IPS DF 6.9 (cell line): ENCODE measurements at regions not wholly inside any gene's neighbourhood (a gene's known extent, or its start where the extent isn't known, plus 50 kb on each side); places are given as distances from the start of the nearest gene placed in this dataset.

Source experiments
- DNase-seq: peaks from one replicate; pipeline ENCODE4 v3.0.0-alpha.2; 2013; ENCODE audit warnings: low read depth, low spot score
- H3K27ac ChIP-seq: one replicate; pipeline ENCODE4 v1.5.1; 2013; ENCODE audit warnings: low read length, control low read depth
- H3K27me3 ChIP-seq: 2 replicates; pipeline ENCODE4 v1.6.1; 2013; ENCODE audit warnings: mild to moderate bottlenecking, low read length; ENCODE audit not compliant: control insufficient read depth, insufficient read depth
- H3K36me3 ChIP-seq: 2 replicates; pipeline ENCODE4 v1.6.1; 2013; ENCODE audit warnings: low read length; ENCODE audit not compliant: control insufficient read depth, insufficient read depth
- H3K4me1 ChIP-seq: 2 replicates; pipeline ENCODE4 v1.6.1; 2013; ENCODE audit warnings: low read length; ENCODE audit not compliant: control insufficient read depth, insufficient read depth
- H3K4me3 ChIP-seq: 2 replicates; pipeline ENCODE4 v1.5.1; 2013; ENCODE audit warnings: mild to moderate bottlenecking, low read length
- H3K9me3 ChIP-seq: 2 replicates; pipeline ENCODE4 v1.6.1; 2013; ENCODE audit warnings: low read length, inconsistent platforms; ENCODE audit not compliant: control insufficient read depth, insufficient read depth
- WGBS: extraction: QIAGEN DNeasy Blood & Tissue Kit; methylation state at CpG from one replicate; pipeline ENCODE4 v1.1.7; 2013; ENCODE audit warnings: mixed read lengths, missing lambda C conversion rate; ENCODE audit not compliant: insufficient read length, insufficient coverage; 5-methylcytosine and 5-hydroxymethylcytosine counted together

GRCh38 chr4:19803406-19803805 is 448.3 kb upstream of the SLIT2 start:
- Histone ChIP-seq H3K36me3 (no peaks in the 10 kb centered on the region), H3K9me3 (no peaks in the 10 kb centered on the region), H3K27me3 (no peaks in the 10 kb centered on the region), H3K27ac (no peak overlapping the region), H3K4me3 (no peak overlapping the region), H3K4me1 (no peaks in the 10 kb centered on the region)
- WGBS: no CpG with 5 or more reads among the region's 2 CpGs
- no peak for DNase-seq

- Histone ChIP-seq H3K4me1 (no peaks in the 10 kb centered on the region), H3K9me3 (no peaks in the 10 kb centered on the region), H3K27ac (no peak overlapping the region), H3K27me3 (no peaks in the 10 kb centered on the region), H3K4me3 (no peak overlapping the region), H3K36me3 (no peaks in the 10 kb centered on the region)
- no peak for DNase-seq
Measured at GRCh38 chr4:19793831-19794230, 457.9 kb upstream of the SLIT2 start.

GRCh38 chr4:19791422-19792123 is 460.1 kb upstream of the SLIT2 start:
- DNase-seq: no peak
- Histone ChIP-seq H3K27ac (no peak overlapping the region), H3K4me1 (no peaks in the 10 kb centered on the region), H3K4me3 (no peak overlapping the region), H3K9me3 (no peaks in the 10 kb centered on the region), H3K36me3 (no peaks in the 10 kb centered on the region), H3K27me3 (no peaks in the 10 kb centered on the region)
- WGBS: no CpG with 5 or more reads among the region's 5 CpGs

- H3K27ac ChIP-seq: no peak overlapping the region
- H3K4me1 ChIP-seq: no peaks in the 10 kb centered on the region
- DNase-seq: no peak
- no peaks in the 10 kb centered on the region for H3K27me3 ChIP-seq
- peaks cover 5% of the 10 kb centered on the region for H3K9me3 ChIP-seq
- H3K36me3 ChIP-seq: no peaks in the 10 kb centered on the region
- no peak overlapping the region for H3K4me3 ChIP-seq
- WGBS: no CpG with 5 or more reads among the region's 1 CpG
Measured at GRCh38 chr4:19786616-19787015, 465.1 kb upstream of the SLIT2 start.

GRCh38 chr4:19783667-19784223 is 468.0 kb upstream of the SLIT2 start:
- Histone ChIP-seq H3K27ac (no peak overlapping the region), H3K4me3 (no peak overlapping the region), H3K36me3 (no peaks in the 10 kb centered on the region), H3K27me3 (no peaks in the 10 kb centered on the region), H3K9me3 (peaks cover 5% of the 10 kb centered on the region), H3K4me1 (no peaks in the 10 kb centered on the region)
- DNase-seq: no peak
- no CpG with 5 or more reads among the region's 4 CpGs for WGBS

DNA sequence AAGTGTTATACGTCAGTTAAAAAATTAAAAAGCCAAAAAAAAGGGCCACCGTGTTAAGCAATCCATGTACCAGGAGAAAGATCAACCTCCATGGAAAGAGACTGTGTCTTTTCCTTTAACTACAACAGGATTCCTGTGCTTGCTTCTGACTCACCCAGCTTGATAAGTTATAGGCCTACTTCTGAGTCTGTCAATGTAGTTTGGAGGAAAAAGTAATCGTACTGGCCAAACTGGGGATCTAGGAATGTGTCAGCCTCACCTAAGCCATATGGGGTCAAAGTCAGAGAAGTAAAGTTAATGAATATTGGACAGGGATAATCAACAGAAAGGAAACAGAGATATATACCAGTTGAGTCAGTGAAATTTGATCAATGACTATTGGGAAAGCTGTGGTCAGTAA is 470.8 kb upstream of the SLIT2 start:
- DNase-seq: no peak
- H3K4me1 ChIP-seq: no peaks in the 10 kb centered on the region
- peaks cover 5% of the 10 kb centered on the region for H3K9me3 ChIP-seq
- no CpG with 5 or more reads among the region's 3 CpGs for WGBS
- no peaks in the 10 kb centered on the region for H3K36me3 ChIP-seq
- H3K27ac ChIP-seq: no peak overlapping the region
- H3K27me3 ChIP-seq: no peaks in the 10 kb centered on the region
- no peak overlapping the region for H3K4me3 ChIP-seq

DNA sequence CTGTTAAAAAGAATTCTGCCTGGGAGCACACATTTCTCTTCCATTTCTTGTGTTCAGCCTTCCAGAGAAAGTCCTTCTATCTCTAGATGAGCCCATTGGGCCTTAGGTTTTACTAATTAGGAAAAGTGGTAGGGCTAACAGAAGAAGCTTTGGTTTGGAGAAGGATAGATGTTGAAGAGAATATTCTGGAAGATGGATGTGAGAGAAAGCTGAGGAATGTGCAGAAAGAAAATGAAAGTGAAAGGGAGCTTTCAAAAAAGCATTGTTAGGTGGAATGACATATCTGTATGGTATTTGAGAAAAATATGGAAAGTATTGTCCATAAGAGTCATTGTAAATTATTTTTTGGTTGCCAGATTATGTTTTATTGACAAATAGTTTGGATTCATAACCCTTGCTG is 474.8 kb upstream of the SLIT2 start:
- Histone ChIP-seq H3K27me3 (no peaks in the 10 kb centered on the region), H3K4me3 (no peak overlapping the region), H3K9me3 (no peaks in the 10 kb centered on the region), H3K4me1 (no peaks in the 10 kb centered on the region), H3K36me3 (no peaks in the 10 kb centered on the region), H3K27ac (no peak overlapping the region)
- DNase-seq: no peak

- Histone ChIP-seq H3K9me3 (no peaks in the 10 kb centered on the region), H3K27ac (no peak overlapping the region), H3K4me1 (no peaks in the 10 kb centered on the region), H3K36me3 (no peaks in the 10 kb centered on the region), H3K4me3 (no peak overlapping the region), H3K27me3 (no peaks in the 10 kb centered on the region)
- no CpG with 5 or more reads among the region's 10 CpGs for WGBS
- no peak for DNase-seq
Measured at GRCh38 chr4:19776021-19776459, 475.7 kb upstream of the SLIT2 start.

DNA sequence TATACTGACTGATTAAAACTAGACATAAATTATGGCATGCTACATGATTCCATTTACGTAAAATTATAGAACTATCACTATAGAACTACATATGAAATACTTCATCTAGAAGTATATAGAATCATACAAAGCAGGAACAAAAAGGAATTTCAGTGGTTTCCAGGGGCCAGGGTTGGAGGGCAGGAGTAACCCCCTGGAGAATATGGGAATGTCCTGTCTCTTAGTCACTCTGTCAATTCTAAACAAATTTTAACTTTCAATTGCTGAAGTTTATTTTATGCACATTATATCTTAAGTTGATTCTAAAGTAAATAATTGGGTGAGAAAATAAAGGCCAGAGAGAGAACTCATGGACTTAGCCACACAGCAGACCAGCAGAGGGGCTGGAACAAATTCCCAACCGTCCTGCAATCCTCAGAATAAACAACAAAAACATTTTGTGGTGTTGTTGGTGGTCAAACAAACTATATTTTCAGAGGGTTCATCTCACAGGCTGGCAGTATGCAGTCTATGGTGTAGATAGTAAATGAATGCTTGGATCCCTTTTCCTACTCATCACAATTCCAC is 476.9 kb upstream of the SLIT2 start:
- Histone ChIP-seq H3K27ac (no peak overlapping the region), H3K4me3 (no peak overlapping the region), H3K27me3 (no peaks in the 10 kb centered on the region), H3K4me1 (no peaks in the 10 kb centered on the region), H3K9me3 (no peaks in the 10 kb centered on the region), H3K36me3 (no peaks in the 10 kb centered on the region)
- WGBS: no CpG with 5 or more reads among the region's 2 CpGs
- DNase-seq: no peak

DNA sequence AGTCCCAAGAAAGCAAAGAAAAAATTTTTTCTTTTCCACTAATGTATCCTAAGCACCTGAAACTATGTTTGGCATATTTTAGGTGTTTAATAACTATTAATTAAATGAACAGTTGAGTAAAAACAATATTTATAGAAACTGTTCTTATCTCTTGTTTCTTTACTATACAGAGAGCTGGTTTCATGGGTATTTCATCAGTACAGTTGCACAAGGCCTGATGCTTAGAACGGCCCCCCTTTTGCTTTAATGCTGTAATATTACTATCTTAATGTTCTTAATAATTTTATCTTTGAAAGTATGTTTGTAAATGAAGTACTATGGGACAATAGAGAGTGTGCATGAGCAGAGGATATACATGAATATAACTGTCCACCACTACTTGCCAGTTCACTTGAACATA is 479.1 kb upstream of the SLIT2 start:
- WGBS: no CpG with 5 or more reads among the region's 1 CpG
- no peak for DNase-seq
- H3K9me3 ChIP-seq: no peaks in the 10 kb centered on the region

GRCh38 chr4:19756661-19757060 is 495.0 kb upstream of the SLIT2 start:
- Histone ChIP-seq H3K36me3 (no peaks in the 10 kb centered on the region), H3K9me3 (no peaks in the 10 kb centered on the region), H3K4me1 (no peaks in the 10 kb centered on the region), H3K27ac (no peak overlapping the region), H3K27me3 (no peaks in the 10 kb centered on the region), H3K4me3 (no peak overlapping the region)
- no CpG with 5 or more reads among the region's 2 CpGs for WGBS
- DNase-seq: no peak

More for the DNA sequence above, 479.1 kb upstream of the SLIT2 start:
- H3K36me3 ChIP-seq: no peaks in the 10 kb centered on the region
- H3K27ac ChIP-seq: no peak overlapping the region
- H3K4me1 ChIP-seq: no peaks in the 10 kb centered on the region
- no peak overlapping the region for H3K4me3 ChIP-seq
- no peaks in the 10 kb centered on the region for H3K27me3 ChIP-seq
